Loucy (cell line): ENCODE measurements at regions not wholly inside any gene's neighbourhood (a gene's known extent, or its start where the extent isn't known, plus 50 kb on each side); places are given as distances from the start of the nearest gene placed in this dataset.

Experiments used
- H2AFZ ChIP-seq: fragments of 200-600 bp; sonication (generic); 2 replicates; pipeline ENCODE4 v1.6.0; 2016; ENCODE audit warnings: antibody characterized with exemption, mild to moderate bottlenecking, low read length, moderate library complexity
- H3F3A ChIP-seq: fragments of 200-600 bp; 2 replicates; pipeline ENCODE4 v1.6.0; 2016; ENCODE audit warnings: antibody characterized with exemption, low read depth, mild to moderate bottlenecking
- H3K27me3 ChIP-seq: fragments of 200-600 bp; sonication (generic); 2 replicates; pipeline ENCODE4 v1.6.1; 2014; ENCODE audit warnings: low read length, mild to moderate bottlenecking; ENCODE audit not compliant: insufficient read depth, poor library complexity, severe bottlenecking
- H3K36me3 ChIP-seq: fragments of 200-600 bp; sonication (generic); 2 replicates; pipeline ENCODE4 v1.6.1; 2016; ENCODE audit warnings: low read length; ENCODE audit not compliant: insufficient read depth
- H3K4me1 ChIP-seq: fragments of 200-600 bp; sonication (generic); 2 replicates; pipeline ENCODE4 v1.5.1; 2014; ENCODE audit warnings: low read length, mild to moderate bottlenecking; ENCODE audit not compliant: insufficient read depth, poor library complexity, severe bottlenecking
- H3K4me2 ChIP-seq: fragments of 200-600 bp; sonication (generic); 2 replicates; pipeline ENCODE4 v1.6.0; 2014; ENCODE audit warnings: antibody characterized with exemption, low read length, low read depth, mild to moderate bottlenecking; ENCODE audit not compliant: poor library complexity, severe bottlenecking
- H3K4me3 ChIP-seq: fragments of 200-600 bp; sonication (generic); 2 replicates; pipeline ENCODE4 v1.5.1; 2014; ENCODE audit warnings: low read length, mild to moderate bottlenecking, mixed read lengths; ENCODE audit not compliant: poor library complexity, severe bottlenecking
- H3K79me2 ChIP-seq: fragments of 200-600 bp; sonication (generic); 2 replicates; pipeline ENCODE4 v1.6.1; 2014; ENCODE audit warnings: low read length; ENCODE audit not compliant: insufficient read depth
- H3K9ac ChIP-seq: fragments of 200-600 bp; sonication (generic); 2 replicates; pipeline ENCODE4 v1.6.0; 2014; ENCODE audit warnings: mild to moderate bottlenecking, low read depth, low read length, moderate library complexity; ENCODE audit not compliant: poor library complexity, severe bottlenecking
- H3K9me2 ChIP-seq: fragments of 200-600 bp; sonication (generic); replicated peaks from 2 replicates; pipeline ENCODE4 v1.6.1; 2016; ENCODE audit warnings: low read depth, low read length, mixed read lengths
- H3K9me3 ChIP-seq: fragments of 200-600 bp; sonication (generic); 2 replicates; pipeline ENCODE4 v1.6.1; 2014; ENCODE audit warnings: mild to moderate bottlenecking, antibody characterized with exemption, low read length, low read depth; ENCODE audit not compliant: insufficient read depth
- H4K20me1 ChIP-seq: fragments of 200-600 bp; sonication (generic); 2 replicates; pipeline ENCODE4 v1.6.0; 2014; ENCODE audit warnings: antibody characterized with exemption, low read length, mild to moderate bottlenecking; ENCODE audit not compliant: insufficient read depth, poor library complexity, severe bottlenecking
- CTCF ChIP-seq: fragments of 200-600 bp; sonication (generic); conservative IDR thresholded peaks from 2 replicates; pipeline ENCODE4 v1.5.1; 2014; ENCODE audit warnings: mild to moderate bottlenecking, antibody characterized with exemption, low read length
- EZH2phosphoT487 ChIP-seq: fragments of 200-600 bp; IDR thresholded peaks from 2 replicates; pipeline ENCODE4 v1.6.1; 2018; ENCODE audit warnings: antibody characterized with exemption, mild to moderate bottlenecking, moderate library complexity, borderline replicate concordance

- Histone ChIP-seq H2AFZ (no peak overlapping the region), H3F3A (no peaks in the 10 kb centered on the region), H3K9me3 (no peaks in the 10 kb centered on the region), H3K27me3 (no peaks in the 10 kb centered on the region), H3K4me1 (no peaks in the 10 kb centered on the region), H3K36me3 (no peaks in the 10 kb centered on the region), H3K9me2 (no peaks in the 10 kb centered on the region), H3K9ac (no peak overlapping the region), H4K20me1 (no peaks in the 10 kb centered on the region), H3K4me3 (no peak overlapping the region), H3K79me2 (no peaks in the 10 kb centered on the region), H3K4me2 (no peak overlapping the region)
- TF ChIP-seq EZH2phosphoT487: no peak
- TF ChIP-seq CTCF: no peak
Measured at GRCh38 chr9:89699646-89700045, 94.8 kb downstream of the GADD45G start.

GRCh38 chr9:89701221-89701798, 96.5 kb downstream of the GADD45G start:
- no peaks in the 10 kb centered on the region for H4K20me1 ChIP-seq
- no peaks in the 10 kb centered on the region for H3K9me2 ChIP-seq
- H3K36me3 ChIP-seq: no peaks in the 10 kb centered on the region
- no peak overlapping the region for H3K9ac ChIP-seq
- H3K4me2 ChIP-seq: no peak overlapping the region
- no peaks in the 10 kb centered on the region for H3K79me2 ChIP-seq
- no peaks in the 10 kb centered on the region for H3K9me3 ChIP-seq
- no peaks in the 10 kb centered on the region for H3K4me1 ChIP-seq
- H3K27me3 ChIP-seq: no peaks in the 10 kb centered on the region
- no peak overlapping the region for H2AFZ ChIP-seq
- no peaks in the 10 kb centered on the region for H3F3A ChIP-seq
- H3K4me3 ChIP-seq: no peak overlapping the region
- TF ChIP-seq EZH2phosphoT487: no peak
- TF ChIP-seq CTCF: no peak

GRCh38 chr9:89702401-89702800, 97.6 kb downstream of the GADD45G start:
- H3K79me2 ChIP-seq: no peaks in the 10 kb centered on the region
- no peaks in the 10 kb centered on the region for H3K9me3 ChIP-seq
- H3K4me3 ChIP-seq: no peak overlapping the region
- H3K27me3 ChIP-seq: no peaks in the 10 kb centered on the region
- H3K36me3 ChIP-seq: no peaks in the 10 kb centered on the region
- no peaks in the 10 kb centered on the region for H3F3A ChIP-seq
- H3K4me1 ChIP-seq: no peaks in the 10 kb centered on the region
- no peaks in the 10 kb centered on the region for H3K9me2 ChIP-seq
- no peaks in the 10 kb centered on the region for H4K20me1 ChIP-seq
- no peak overlapping the region for H3K4me2 ChIP-seq
- TF ChIP-seq CTCF: no peak
- no peak for TF ChIP-seq EZH2phosphoT487
- no peak overlapping the region for H3K9ac ChIP-seq
- H2AFZ ChIP-seq: no peak overlapping the region
